Right lobe of liver (tissue), 4 donors: ENCODE measurements at regions not wholly inside any gene's neighbourhood (a gene's known extent, or its start where the extent isn't known, plus 50 kb on each side); places are given as distances from the start of the nearest gene placed in this dataset.

Experiments used
- CTCF ChIP-seq, 4 donors: fragments of 200-600 bp in 3 of 4; fragments of 450-650 bp in 1 of 4; IDR thresholded peaks; one replicate each; pipeline versions ENCODE4 v1.5.1 to v1.8.0; 2016 to 2022; ENCODE audit warnings: antibody characterized with exemption in 4 of 4, mild to moderate bottlenecking in 2 of 4
- POLR2A ChIP-seq: fragments of 450-650 bp; IDR thresholded peaks from one replicate; pipeline ENCODE4 v1.6.1; 2017; ENCODE audit warnings: antibody characterized with exemption, mild to moderate bottlenecking
- donor health status: DM: no; HTN: no; CAD: no.
- donor health status: DM: no; HTN: no; CAD: no.
- donor health status: DM: no; HTN: yes; CAD: no.

- no peak for TF ChIP-seq CTCF (IDR thresholded peaks at IDR 0.05)
- no peak for TF ChIP-seq POLR2A
Measured at GRCh38 chr5:118228489-118228888, 759.9 kb downstream of the DTWD2 start.
